ENCODE measurements at regions not wholly inside any gene's neighbourhood (a gene's known extent, or its start where the extent isn't known, plus 50 kb on each side); places are given as distances from the start of the nearest gene placed in this dataset.

DNA sequence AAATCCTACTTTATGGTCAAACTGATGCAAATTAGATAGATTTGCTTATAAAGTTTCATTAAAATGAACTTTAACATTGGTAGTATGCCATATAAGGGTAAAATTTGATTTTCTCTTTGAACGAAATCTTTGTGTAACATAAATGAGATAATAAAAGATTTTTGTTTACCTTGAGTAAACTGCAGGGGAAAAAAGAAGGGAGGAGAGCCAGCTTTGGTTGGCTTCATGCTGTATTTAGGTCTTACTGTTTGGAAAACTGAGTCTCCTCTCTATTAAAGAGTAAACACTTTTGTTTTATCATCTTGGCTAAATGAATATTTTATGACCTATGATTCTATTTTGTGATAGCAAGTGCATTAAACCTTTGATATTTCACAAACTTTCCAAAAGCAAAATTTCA, 267.6 kb downstream of the IPO8 start:
- DNase-seq, result no peak

DNA sequence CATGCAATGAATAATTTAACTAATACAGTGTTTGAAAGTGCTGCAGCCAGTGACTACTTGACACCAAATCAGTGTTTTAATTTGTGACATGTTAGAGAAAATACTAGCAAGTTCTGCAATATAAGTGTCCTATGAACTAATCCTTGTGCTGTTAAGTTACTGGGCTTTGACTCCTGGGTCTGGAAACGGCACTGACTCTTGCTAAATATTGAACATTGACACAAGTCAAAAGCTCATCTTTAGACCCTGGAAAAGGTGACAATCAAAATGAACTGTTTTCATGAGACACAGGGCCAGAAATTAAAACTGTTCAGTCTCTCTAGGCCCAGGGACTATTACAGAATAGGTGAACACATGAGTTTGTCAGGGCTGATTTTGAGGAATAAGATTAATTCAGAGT, 268.1 kb downstream of the IPO8 start:
- DNase-seq, result no peak

DNA sequence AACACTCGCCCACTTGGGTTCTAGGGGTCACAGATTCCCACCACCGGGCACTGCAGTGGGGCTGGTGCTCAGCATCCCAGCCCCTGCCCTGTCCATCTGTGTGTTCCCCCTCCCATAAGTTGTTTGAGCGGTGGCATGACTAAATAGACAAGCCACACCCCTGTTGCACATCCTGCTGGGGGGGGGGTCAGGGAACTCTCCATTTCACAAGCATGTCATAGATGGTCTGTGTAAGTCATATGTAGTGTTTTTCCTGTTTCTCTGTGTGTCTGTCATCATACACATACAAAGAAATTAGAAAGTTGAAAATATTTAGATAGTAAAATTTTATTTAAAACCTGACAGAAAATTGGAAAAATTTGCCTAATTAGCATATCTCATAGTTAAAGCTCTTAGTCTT, 270.2 kb downstream of the IPO8 start:
- DNase-seq, result no peak

DNA sequence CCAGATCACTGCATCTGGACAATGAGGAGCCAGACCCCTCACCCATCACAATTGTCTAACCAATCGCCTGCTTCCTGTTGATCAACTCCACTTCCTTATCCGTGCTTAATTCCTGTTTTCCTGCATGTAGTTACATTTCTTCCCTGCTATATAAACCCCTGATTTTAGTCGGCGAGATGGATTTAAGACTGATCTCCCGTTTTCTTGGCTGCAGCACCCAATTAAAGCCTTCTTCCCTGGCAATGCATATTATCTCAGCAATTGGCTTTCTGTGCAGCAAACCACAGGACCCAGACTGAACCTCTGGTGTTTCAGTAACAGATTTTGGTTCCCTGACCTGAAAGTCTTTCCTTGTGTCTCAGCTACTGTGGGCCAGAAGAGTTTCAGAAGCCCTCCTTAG, 272.3 kb downstream of the IPO8 start:
- no peak for DNase-seq

DNA sequence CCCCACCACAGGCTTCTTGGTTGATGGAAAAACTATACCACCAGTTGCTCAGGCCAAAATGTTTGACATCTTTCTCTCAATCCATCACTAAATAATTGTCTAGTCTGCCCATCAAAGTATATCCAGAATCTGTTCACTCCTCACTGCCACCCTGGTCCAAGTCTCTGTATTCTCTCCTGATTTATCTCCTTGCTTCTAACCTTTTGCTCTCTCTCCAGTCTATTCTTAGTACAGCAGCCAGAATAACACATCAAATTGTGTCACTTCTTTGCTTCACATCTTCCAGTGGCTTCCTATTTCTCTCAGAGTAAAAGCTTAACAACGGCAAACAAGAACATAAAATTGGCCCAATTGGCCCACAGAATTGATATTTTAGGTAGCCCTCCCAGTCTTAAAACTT, 272.8 kb downstream of the IPO8 start:
- no peak for DNase-seq

DNA sequence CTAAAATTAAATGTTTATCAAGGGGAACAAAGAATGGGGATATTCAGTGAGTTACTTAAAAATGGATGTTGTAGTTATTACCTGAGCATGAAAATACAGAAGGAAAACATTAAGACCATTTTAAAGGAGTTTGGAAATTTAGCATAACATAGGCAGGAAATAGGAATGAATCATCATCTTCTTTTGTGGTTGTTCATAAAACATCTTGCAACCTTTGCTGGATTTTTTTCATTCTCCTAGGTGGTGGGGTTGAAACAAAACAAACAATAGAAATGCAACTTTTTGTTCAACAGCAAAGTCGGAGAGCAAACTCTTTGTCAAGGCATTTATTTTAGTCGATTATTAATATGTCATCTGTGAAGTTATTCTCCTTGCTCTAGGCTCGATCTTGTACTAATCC, 275.1 kb downstream of the IPO8 start:
- no peak for DNase-seq

DNA sequence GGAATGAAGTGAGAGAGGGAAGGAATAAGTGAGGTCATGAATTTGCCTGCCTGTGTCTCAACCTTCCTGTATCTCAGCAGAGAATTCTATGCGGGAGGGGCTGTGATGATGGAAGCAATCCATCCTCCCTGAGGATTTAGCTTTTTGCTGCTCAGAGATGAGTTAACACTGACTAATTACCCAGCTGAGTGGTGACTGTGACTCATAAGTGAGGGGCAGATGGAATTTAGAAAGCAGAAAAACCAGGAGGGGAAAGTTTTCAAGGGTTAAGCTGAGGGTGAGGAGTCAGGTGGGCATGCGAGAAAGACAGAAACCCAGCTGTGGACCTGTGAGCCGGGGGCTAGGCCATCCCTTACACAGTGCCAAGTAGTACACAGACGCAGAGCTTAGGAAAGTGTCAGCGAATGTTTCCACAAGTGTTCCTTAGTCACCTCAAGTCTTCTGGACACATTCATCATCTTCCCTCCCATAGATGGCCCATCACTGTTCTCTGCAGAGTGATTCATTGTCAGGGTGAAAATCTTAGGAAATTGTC, 277.9 kb downstream of the IPO8 start:
- no peak for DNase-seq

DNA sequence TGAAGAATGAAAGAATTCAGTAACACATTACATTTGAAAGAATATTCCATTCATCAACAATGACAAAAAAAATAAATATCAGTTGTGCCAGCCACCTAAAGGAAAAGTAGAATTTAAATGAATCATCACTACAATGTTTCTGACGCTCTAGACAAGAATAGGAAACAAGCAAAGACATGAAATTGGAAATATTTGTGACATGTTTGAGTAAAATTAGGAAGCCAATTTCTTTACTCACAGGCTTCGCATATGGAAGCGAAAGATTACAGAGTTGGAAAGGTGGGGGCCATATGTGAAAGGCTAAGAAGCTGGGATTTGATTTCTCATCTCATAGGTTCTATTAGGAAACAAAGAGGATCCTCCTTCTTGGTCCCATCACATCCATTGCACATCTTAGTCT, 279.0 kb downstream of the IPO8 start:
- no peak for DNase-seq

DNA sequence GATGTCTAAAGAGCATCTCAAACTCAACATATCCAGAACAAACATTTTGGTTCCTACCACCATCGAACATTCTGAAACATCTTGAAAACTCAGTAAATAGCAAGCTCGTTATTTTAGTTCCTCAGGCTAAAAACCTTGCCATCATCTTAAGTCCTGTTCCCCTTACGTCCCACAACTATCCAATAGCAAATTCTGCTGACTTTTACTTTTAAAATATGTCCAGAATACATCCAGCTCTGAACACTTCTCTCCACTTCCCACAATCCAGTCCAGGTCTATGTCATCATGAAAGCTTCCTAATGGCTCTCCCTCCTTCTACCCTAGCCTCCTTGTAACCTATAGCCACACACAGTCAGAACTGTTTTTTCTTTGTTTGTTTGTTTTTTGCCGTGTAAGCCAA, 279.9 kb downstream of the IPO8 start:
- DNase-seq, result no peak

DNA sequence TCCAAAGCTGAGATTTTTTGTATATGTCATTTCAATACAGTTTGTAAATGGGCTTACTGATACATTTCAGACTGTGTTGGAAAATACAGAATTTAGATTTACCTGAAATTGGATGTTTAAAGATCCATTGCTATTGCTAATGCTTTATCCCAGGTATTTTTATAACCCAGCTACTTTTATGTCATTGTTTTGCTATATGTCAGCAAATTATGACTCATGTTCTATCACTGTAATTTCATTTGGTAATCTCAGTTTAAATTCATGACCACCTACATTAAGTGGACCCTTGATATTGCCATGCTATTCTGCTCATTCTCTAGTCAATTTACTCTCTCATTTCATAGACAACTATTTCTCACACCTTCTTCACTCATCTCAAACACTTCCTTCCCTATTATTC, 281.2 kb downstream of the IPO8 start:
- DNase-seq, result no peak

DNA sequence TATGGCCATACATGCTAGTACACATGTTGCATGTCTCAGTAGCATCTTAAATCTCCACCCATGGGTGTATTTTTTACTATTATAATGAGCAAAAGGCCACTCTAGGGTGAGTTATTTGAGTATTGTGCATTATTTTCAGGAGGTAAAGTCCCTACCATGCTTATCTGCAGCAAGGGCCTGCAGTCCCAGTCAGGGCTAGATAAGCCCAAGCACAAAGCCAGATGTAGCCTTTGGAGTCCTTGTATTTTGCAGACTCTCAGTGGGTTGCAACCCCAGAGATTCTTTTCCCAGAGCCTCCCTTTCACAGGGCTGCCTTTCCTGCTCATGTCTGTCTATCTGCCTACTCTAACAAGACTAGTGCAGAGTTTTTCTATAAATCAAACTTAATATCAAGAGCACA, 295.3 kb downstream of the IPO8 start:
- no peak for DNase-seq

DNA sequence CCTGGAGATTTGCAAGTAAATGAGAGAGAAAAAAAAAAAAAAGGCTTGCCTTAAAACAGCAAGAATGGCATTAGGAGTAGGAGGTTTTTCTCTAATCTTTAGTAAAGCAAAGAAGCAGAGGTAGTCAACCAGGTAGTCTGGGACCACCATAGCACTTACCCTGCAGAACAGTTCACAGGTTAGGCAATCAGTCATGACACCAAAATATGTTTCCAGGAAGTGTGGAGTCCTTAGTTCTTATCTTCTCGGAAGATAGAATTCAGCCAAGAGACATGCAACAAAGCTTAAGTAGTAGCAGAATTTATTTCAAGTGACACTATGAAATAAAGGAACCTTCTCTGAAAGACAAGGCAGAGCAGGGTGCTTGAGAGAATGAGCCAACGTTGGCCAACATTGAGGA, 295.8 kb downstream of the IPO8 start:
- DNase-seq, result no peak

DNA sequence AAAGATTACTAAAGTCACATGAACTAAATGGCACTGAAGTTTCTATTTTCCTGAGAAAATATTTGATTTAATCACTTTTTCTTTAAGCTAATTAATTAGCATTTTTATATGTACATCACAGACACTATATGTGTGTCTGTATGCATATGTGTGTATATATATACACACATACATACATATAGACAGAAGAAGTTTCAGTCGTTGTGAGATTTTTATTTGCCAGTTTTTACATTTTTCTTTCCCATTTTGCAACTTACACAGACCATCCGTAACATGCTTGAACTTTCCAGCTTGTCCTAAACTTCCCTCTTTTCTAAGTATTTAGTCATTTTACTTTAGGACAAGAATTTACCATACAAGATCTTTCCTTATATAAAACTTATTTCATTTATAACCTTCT, 299.1 kb downstream of the IPO8 start:
- no peak for DNase-seq

DNA sequence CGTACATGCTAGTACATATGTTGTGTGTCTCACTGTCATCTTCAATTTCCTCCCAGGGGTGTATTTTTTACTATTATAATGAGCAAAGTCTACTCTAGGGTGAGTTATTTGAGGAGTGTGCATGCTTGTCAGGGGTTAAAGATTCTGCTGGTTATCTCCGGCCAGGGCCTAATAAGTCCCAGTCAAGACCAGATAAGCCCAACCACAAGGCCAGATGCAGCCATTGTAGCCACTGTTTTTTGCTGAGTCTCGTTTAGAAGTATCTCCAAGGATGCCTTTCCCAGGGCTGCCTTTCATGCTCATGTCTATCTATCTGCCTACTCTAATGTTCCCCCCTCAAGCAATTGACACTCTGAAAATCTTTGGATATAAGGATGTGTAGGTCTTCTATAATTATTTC, 300.5 kb downstream of the IPO8 start:
- DNase-seq, result no peak

DNA sequence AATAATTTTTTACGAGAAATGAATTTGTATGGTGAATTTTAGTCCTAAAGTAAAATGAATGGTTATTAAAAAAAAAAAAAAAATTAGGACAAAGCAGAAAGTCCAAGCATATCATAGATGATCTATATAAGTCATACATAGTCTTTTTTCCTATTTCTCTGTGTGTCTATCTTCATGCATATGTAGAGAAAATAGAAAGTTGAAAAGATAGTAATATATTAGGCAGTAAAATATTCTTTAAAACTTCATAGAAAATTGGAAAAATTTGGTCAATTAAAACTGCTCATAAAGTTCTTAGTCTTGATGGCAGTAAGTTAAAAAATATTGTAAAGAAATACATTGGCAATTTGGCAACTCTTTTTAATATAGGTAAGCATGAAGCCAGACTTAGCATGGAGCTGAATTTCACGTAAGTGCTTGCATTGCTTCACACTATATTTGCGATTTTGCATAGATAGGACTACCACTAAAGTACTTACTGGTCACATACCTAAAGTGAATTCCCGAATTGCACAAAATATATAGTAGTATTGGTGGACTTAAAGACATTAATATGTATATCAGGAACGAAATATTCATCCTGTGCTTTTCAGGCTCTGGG, 303.8 kb downstream of the IPO8 start:
- no peak for DNase-seq

DNA sequence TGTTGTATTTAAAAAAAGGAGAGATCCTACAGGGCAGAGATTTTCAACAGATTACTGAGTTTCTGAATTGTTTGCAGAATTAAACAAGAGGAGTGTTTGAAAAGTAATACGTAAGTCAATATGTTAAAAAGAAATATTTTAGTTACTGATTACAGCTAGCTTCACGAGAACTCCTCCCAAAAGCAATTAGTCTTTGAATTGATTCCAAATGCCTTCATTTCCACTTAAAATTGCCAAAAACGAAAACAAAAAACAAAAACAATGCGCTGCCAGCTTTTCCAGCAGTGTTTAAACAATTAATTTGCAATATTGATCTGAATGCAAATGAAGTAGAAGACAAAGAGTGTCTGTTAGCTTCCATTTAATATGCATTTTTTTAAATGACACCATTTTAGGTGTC, 310.0 kb downstream of the IPO8 start:
- DNase-seq, result no peak

DNA sequence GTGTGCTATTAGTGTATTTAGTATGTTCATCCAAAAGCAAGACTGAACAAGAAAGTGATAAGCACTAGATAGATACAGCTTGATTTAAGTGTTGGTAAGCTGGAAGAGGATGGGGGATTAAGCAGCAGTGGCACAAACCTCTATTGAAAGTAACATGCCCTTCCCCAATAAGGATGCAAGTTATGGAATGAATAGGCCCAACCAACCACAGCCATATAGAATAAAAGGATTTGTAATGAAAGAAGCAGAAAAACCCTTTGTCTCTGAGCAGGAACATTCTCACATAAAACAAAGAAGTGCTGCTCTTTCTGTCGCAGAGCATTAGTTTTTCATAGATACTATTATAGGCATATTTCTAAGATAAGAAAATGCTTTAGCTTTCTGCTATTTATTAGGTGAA, 310.7 kb downstream of the IPO8 start:
- DNase-seq, result no peak

DNA sequence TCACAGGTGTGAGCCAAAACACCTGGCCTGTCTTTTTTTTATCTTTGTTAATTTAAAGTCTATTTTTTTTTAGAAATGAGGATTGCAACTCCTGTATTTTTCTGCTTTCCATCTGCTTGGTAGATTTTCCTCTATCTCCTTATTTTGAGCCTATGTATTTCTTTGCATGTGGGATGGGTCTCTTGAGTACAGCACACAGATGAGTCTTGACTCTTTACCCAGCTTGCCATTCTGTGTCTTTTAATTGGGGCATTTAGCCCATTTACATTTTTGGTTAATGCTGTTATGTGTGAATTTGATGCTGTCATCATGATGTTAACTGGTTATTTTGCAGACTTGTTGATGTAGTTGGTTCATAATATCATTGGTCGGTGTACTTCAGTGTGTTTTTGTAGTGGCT, 317.4 kb downstream of the IPO8 start:
- no peak for DNase-seq

DNA sequence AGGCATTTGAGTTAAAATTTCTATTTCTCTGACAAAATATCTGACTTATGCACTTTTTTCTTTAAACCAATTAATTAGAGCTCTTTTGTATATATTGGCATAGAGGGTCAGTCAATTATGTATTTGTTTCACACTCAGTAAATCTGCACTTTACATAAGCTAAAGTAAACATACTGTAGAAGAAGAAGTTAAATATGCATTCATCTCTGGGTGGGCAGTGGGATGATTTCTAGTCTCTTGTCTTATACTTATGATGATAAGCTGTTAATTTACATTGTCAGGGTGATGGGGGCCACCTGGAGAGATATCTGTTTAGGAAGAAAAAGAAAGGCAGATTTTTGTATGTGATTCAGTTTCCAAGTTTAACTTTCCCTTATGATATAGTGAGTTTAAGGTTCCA, 330.8 kb downstream of the IPO8 start:
- no peak for DNase-seq

DNA sequence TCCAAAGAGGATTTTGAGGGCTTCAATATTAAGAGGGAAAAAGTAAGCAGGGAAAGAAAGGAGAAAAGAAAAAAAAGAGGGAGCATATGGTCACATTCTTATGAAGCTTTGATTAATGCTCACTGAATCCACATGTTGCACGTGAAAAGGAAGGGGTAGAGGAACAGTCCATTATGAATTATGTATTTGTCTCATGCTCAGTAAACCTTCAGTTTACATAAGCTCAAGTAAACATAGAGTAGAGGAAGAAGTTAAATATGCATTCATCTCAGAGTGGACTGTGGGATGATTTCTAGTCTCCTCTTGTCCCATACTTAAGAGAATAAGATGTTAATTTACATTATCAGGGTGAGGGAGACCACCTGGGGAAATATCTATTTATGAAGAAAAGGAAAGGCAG, 334.5 kb downstream of the IPO8 start:
- DNase-seq, result no peak

DNA sequence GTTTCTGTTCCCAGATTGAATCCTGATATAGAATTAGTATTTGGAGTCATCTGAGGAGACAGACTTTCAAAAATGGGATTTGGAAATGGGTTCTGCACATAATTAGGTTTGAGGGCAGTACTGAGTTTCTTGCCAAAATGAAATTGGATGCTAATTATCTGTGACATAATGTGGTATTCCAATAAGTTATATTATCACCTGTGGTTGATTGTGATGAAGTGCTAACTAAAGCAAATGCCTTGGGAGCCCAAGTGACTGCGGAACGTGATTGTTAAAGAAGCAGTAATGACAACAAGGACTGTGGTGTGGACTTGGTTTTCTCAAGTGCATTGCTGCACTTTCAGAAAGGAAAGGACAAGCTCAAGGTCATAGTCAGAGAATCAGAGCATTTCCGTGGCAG, 337.0 kb downstream of the IPO8 start:
- DNase-seq, result no peak

DNA sequence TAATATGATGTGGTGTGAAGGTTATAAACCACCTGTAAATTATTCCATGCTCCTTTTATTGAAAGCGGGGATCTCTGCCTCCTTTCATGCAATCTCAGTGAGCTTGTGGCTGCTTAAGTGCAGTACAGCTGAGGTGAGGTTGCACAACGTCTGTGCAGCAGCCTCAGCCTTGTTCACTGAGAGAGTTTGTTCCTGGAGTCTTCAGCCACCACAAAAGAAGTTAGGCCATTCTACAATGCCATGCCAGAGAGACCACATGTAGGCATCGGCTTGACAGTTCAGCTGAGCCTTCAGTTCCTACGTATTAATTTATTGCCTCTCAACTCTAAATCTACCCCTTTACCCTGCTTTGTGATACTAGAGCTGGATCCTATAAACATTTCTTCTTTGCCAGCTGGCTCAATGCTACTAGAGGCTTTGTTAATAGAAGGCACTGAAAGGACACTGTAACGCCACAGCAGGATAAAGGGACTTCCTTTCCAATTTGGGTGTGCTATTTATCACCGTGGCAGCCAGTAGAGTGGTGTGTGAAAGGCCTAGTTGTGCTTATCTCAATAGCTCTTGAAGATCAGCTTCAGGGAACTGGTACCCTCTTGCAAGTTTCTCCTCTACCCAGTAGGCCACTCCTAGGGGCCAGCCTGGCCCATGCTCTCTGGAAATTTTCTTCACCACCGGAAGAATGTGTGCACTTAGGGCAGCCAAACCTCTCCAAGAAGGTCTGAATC, 337.7 kb downstream of the IPO8 start:
- DNase-seq, result no peak

DNA sequence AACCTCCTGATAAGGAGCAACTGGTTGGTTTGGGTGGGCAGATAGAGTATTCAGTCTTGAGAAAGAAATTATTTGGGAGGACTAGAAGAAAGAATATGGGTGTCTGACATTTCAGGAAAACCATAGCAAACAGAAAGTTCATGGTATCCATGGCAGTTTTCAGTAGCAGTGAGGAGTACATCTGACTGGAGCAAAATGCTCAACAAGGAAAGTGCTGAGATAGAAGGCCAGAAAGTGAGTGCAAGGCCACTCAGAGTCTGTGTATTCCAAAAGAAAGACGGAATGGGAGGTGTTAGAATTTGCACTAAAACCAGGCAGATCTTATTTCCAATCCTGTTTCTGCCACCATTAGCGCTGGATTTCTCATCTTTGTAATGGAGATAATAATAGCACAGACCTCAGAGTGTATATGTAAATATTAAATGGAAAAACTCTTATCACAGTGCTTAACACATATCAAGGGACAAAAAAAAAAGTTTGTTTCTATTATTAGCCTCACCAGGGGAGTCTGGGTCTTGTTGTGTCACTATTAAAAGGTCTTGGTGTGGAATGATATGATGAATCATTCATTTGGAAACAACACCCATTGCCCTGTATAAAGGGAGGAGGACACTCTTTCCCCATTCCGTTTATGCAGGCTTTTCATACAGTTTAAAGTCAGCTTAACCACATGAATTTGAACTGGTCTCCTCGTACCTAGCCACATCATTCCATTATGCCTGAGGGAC, 349.8 kb downstream of the IPO8 start:
- DNase-seq, result no peak

DNA sequence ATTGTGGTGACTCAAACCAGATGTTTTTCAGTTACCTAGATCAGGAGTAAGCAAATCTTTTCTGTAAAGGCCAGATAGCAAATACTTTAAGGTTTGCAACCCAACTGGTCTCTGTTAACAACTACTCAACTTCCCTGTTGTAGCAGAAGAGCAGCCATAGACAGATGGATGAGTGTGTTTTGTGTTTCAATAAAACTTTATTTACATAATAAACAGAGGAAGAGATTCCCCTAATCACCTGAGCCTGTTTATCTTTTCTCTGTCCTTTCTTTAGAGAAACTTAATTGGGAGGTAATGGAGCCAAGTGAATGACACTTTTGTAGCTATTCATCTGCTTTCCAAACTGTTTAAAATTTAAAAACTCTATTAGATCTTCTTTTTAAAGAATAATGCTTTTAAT, 365.1 kb downstream of the IPO8 start:
- no peak for DNase-seq
